ENCODE measurements at regions not wholly inside any gene's neighbourhood (a gene's known extent, or its start where the extent isn't known, plus 50 kb on each side); places are given as distances from the start of the nearest gene placed in this dataset.

GRCh38 chr1:22236166-22236565, 93.3 kb upstream of the WNT4 start:
- no peaks in the 10 kb centered on the region for H3K9me2 ChIP-seq (replicated peaks; ENCODE audit: insufficient read depth, low read length)
- no peaks in the 10 kb centered on the region for H3F3A ChIP-seq (ENCODE audit: insufficient read depth, low read length)
- H3K9me3 ChIP-seq (replicated peaks; ENCODE audit: insufficient read depth, low read length) = no peaks in the 10 kb centered on the region
- H3K4me1 ChIP-seq (ENCODE audit: low read length) = no peaks in the 10 kb centered on the region
- H3K9ac ChIP-seq (ENCODE audit: low read length) = no peak overlapping the region
- no peak for DNase-seq
- peaks cover 91% of the 10 kb centered on the region for H3K27me3 ChIP-seq (replicated peaks; ENCODE audit: insufficient read depth, low read length)
- no peak for TF ChIP-seq EZH2phosphoT487 (IDR thresholded peaks at IDR 0.05; ENCODE audit: low read length)
- TF ChIP-seq CTCF (IDR thresholded peaks at IDR 0.05; ENCODE audit: low read length) = no peak
- TF ChIP-seq EZH2 (optimal IDR thresholded peaks at IDR 0.05; ENCODE audit: low read depth, low read length) = no peak
- H3K79me2 ChIP-seq (ENCODE audit: low read length) = no peaks in the 10 kb centered on the region
- H3K4me3 ChIP-seq (ENCODE audit: low read length) = no peak overlapping the region
- no peak overlapping the region for H2AFZ ChIP-seq (ENCODE audit: low read length)
- H3K4me2 ChIP-seq (ENCODE audit: low read depth, low read length) = no peak overlapping the region
- no peaks in the 10 kb centered on the region for H4K20me1 ChIP-seq (ENCODE audit: insufficient read depth, low read length)
- H3K36me3 ChIP-seq (replicated peaks; ENCODE audit: insufficient read depth, low read length) = no peaks in the 10 kb centered on the region
- H3K27ac ChIP-seq (ENCODE audit: low read length) = no peak overlapping the region

- no peaks in the 10 kb centered on the region for H3K9me2 ChIP-seq (replicated peaks; ENCODE audit: insufficient read depth, low read length)
- DNase-seq = no peak
- peaks cover 94% of the 10 kb centered on the region for H3K27me3 ChIP-seq (replicated peaks; ENCODE audit: insufficient read depth, low read length)
- no peaks in the 10 kb centered on the region for H3K9me3 ChIP-seq (replicated peaks; ENCODE audit: insufficient read depth, low read length)
- H4K20me1 ChIP-seq (ENCODE audit: insufficient read depth, low read length) = no peaks in the 10 kb centered on the region
- H2AFZ ChIP-seq (ENCODE audit: low read length) = no peak overlapping the region
- no peak for TF ChIP-seq EZH2phosphoT487 (IDR thresholded peaks at IDR 0.05; ENCODE audit: low read length)
- no peak for TF ChIP-seq EZH2 (optimal IDR thresholded peaks at IDR 0.05; ENCODE audit: low read depth, low read length)
- TF ChIP-seq CTCF (IDR thresholded peaks at IDR 0.05; ENCODE audit: low read length) = no peak
- H3K4me3 ChIP-seq (ENCODE audit: low read length) = no peak overlapping the region
- H3K36me3 ChIP-seq (replicated peaks; ENCODE audit: insufficient read depth, low read length) = no peaks in the 10 kb centered on the region
- no peak overlapping the region for H3K4me2 ChIP-seq (ENCODE audit: low read depth, low read length)
- H3K9ac ChIP-seq (ENCODE audit: low read length) = no peak overlapping the region
- no peaks in the 10 kb centered on the region for H3K4me1 ChIP-seq (ENCODE audit: low read length)
- no peak overlapping the region for H3K27ac ChIP-seq (ENCODE audit: low read length)
- no peaks in the 10 kb centered on the region for H3K79me2 ChIP-seq (ENCODE audit: low read length)
- no peaks in the 10 kb centered on the region for H3F3A ChIP-seq (ENCODE audit: insufficient read depth, low read length)
Measured at GRCh38 chr1:22236900-22237299, 94.0 kb upstream of the WNT4 start.

- Histone ChIP-seq H3K4me1 (ENCODE audit: low read length) (no peaks in the 10 kb centered on the region), H3F3A (ENCODE audit: insufficient read depth, low read length) (no peaks in the 10 kb centered on the region), H3K4me2 (ENCODE audit: low read depth, low read length) (no peak overlapping the region), H3K9me3 (replicated peaks; ENCODE audit: insufficient read depth, low read length) (no peaks in the 10 kb centered on the region), H3K79me2 (ENCODE audit: low read length) (no peaks in the 10 kb centered on the region), H3K36me3 (replicated peaks; ENCODE audit: insufficient read depth, low read length) (no peaks in the 10 kb centered on the region), H3K27ac (ENCODE audit: low read length) (no peak overlapping the region), H2AFZ (ENCODE audit: low read length) (no peak overlapping the region), H3K9ac (ENCODE audit: low read length) (no peak overlapping the region), H3K27me3 (replicated peaks; ENCODE audit: insufficient read depth, low read length) (peaks cover 94% of the 10 kb centered on the region), H3K9me2 (replicated peaks; ENCODE audit: insufficient read depth, low read length) (no peaks in the 10 kb centered on the region), H3K4me3 (ENCODE audit: low read length) (no peak overlapping the region), H4K20me1 (ENCODE audit: insufficient read depth, low read length) (no peaks in the 10 kb centered on the region)
- no peak for TF ChIP-seq EZH2phosphoT487 (IDR thresholded peaks at IDR 0.05; ENCODE audit: low read length)
- TF ChIP-seq CTCF (IDR thresholded peaks at IDR 0.05; ENCODE audit: low read length) = no peak
- TF ChIP-seq EZH2 (optimal IDR thresholded peaks at IDR 0.05; ENCODE audit: low read depth, low read length) = no peak
- DNase-seq = no peak
Measured at GRCh38 chr1:22237433-22238093, 94.7 kb upstream of the WNT4 start.

Data from MM.1S (cell line).